Erythroblast (primary cell): ENCODE measurements at regions not wholly inside any gene's neighbourhood (a gene's known extent, or its start where the extent isn't known, plus 50 kb on each side); places are given as distances from the start of the nearest gene placed in this dataset.

Source experiments
- GATA1 ChIP-seq: IDR thresholded peaks from 2 replicates; pipeline ENCODE4 v1.6.1; 2011; ENCODE audit warnings: low read depth, mild to moderate bottlenecking, control low read depth, low read length, moderate library complexity
- POLR2A ChIP-seq: IDR thresholded peaks from 2 replicates; pipeline ENCODE4 v1.6.1; 2011; ENCODE audit warnings: mild to moderate bottlenecking, low read length

DNA sequence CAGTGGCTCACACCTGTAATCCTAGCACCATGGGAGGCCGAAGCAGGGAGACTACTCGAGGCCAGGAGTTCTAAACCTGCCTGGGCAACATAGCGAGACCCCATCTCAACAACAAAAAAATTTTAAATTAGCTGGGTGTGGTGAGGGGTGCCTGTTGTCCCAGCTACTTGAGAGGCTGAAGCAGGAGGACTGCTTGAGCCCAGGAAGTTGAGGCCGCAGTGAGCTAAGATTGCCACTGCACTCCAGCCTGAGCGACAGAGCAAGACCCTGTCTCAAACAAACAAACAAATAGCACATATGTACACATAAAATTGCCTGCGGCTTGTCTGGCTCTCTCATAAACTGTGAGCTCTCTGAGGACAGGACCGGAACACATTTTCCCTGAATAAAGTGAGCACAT, 106.3 kb downstream of the BANF2 start:
- no peak for TF ChIP-seq POLR2A
- TF ChIP-seq GATA1, result no peak
